ENCODE measurements at regions not wholly inside any gene's neighbourhood (a gene's known extent, or its start where the extent isn't known, plus 50 kb on each side); places are given as distances from the start of the nearest gene placed in this dataset.

DNA sequence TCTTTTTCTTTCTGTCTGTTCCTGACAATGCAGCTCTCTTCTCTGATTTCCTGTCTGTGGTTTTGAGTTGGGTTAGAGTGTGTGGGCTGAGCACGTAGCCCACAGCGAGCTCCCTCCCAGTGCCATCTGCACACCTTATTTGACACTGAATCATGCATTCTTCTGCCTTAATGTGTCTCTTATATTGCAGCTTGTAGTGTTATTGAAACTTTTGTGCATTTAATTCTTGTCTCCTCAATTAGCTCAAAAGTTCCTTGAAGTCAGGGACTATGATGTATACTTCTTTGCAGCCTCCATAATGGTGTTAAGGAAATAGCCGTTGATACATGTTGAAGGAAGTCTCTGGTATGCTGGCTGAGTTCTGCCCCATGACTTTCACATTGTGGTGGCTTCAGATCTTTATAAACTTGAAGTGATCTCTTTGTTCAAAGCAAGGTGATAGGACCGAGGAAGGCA is 576.2 kb upstream of the CLINT1 start:
- Histone ChIP-seq H2AFZ (no peak overlapping the region), H3K36me3 (ENCODE audit: low read depth) (no peaks in the 10 kb centered on the region), H3K27me3 (replicated peaks; ENCODE audit: insufficient read depth) (no peaks in the 10 kb centered on the region), H3K9me2 (ENCODE audit: insufficient read depth) (peaks cover 9% of the 10 kb centered on the region; the same call in 1 of the 2 replicates), H3K4me1 (ENCODE audit: insufficient read depth) (peaks cover 55% of the 10 kb centered on the region), H3K4me2 (ENCODE audit: unreplicated experiment) (peak overlapping the region; percentile 39), H3K9ac (no peak overlapping the region), H3K9me3 (ENCODE audit: low read depth) (no peaks in the 10 kb centered on the region), H4K20me1 (ENCODE audit: insufficient read depth) (no peaks in the 10 kb centered on the region), H3K27ac (0 out of 2 replicates have a peak overlapping the region, but pooled peaks have one; percentile 4), H3K79me2 (ENCODE audit: insufficient read depth) (no peaks in the 10 kb centered on the region), H3K4me3 (peak overlapping the region; percentile 31), H3F3A (ENCODE audit: insufficient read depth) (peaks cover 47% of the 10 kb centered on the region)
- TF ChIP-seq EZH2phosphoT487 (IDR thresholded peaks at IDR 0.05; ENCODE audit: insufficient read depth, low read depth) (no peak), EZH2 (IDR thresholded peaks at IDR 0.05; ENCODE audit: insufficient read depth, poor library complexity, severe bottlenecking) (no peak)
- 5 to 9% methylated on average over 4 of the region's 4 CpGs for WGBS, 2 experiments (ENCODE audit: low coverage in 1 of 2, low lambda C conversion rate in 2 of 2, missing lambda C conversion rate in 2 of 2)
- in situ Hi-C loops (cut with MboI) = no loop called here
- peak; percentile 58 for DNase-seq

DNA sequence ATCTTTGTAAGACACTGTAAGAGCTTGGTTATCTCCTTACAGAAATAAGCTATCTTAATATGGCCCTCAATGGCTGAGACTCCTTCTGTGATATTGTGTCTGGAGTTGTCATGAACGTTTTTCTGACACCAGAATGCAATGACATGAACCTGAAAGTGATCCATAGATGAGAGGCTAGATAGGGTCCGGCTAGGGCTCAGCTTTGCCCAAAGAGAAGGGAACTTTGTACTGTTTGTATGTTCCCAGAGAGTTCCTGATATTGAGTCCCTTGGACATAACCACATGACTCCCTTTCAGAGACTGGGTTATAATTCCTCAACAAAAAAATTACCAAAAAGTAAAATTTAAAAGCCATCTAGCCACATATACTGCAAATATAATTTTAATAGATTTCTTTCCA is 575.8 kb upstream of the CLINT1 start:
- DNase-seq = no peak
- peaks cover 51% of the 10 kb centered on the region for H3F3A ChIP-seq (ENCODE audit: insufficient read depth)
- H3K9ac ChIP-seq = no peak overlapping the region
- H2AFZ ChIP-seq = no peak overlapping the region
- WGBS, 2 experiments (ENCODE audit: low coverage in 1 of 2, low lambda C conversion rate in 2 of 2, missing lambda C conversion rate in 2 of 2) = 76 to 83% methylated on average over 2 of the region's 2 CpGs
- no peaks in the 10 kb centered on the region for H3K27me3 ChIP-seq (replicated peaks; ENCODE audit: insufficient read depth)
- H3K36me3 ChIP-seq (ENCODE audit: low read depth) = no peaks in the 10 kb centered on the region
- no peak for TF ChIP-seq EZH2phosphoT487 (IDR thresholded peaks at IDR 0.05; ENCODE audit: insufficient read depth, low read depth)
- no peak for TF ChIP-seq EZH2 (IDR thresholded peaks at IDR 0.05; ENCODE audit: insufficient read depth, poor library complexity, severe bottlenecking)
- no peaks in the 10 kb centered on the region for H4K20me1 ChIP-seq (ENCODE audit: insufficient read depth)
- H3K4me3 ChIP-seq = peak overlapping the region; percentile 31
- peaks cover 55% of the 10 kb centered on the region for H3K4me1 ChIP-seq (ENCODE audit: insufficient read depth)
- H3K9me2 ChIP-seq (ENCODE audit: insufficient read depth) = peaks cover 9% of the 10 kb centered on the region; the same call in 1 of the 2 replicates
- in situ Hi-C loops (cut with MboI) = no loop called here
- no peaks in the 10 kb centered on the region for H3K79me2 ChIP-seq (ENCODE audit: insufficient read depth)
- H3K27ac ChIP-seq = 0 out of 2 replicates have a peak overlapping the region, but pooled peaks have one; percentile 4
- no peaks in the 10 kb centered on the region for H3K9me3 ChIP-seq (ENCODE audit: low read depth)
- peak overlapping the region; percentile 39 for H3K4me2 ChIP-seq (ENCODE audit: unreplicated experiment)

DNA sequence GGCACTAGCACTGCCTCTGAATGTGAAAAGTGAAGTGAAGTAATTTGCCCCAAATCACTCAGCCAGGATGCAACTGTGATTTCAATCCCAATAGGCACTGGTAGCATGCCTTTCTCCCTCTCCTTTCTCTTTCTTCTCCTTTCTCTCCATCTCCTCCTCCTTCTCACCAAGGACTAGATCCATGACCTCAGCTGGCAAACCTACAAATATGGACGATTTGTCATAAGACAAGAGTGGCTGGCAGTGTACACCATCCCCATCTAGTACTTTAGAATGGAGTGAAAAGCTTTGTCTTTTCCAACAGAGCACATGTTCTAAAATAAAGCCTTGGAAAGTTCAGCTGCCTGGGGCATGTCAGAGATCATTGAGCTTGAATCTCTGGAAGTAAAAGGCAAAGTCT is 574.7 kb upstream of the CLINT1 start:
- no peaks in the 10 kb centered on the region for H3K79me2 ChIP-seq (ENCODE audit: insufficient read depth)
- no peak overlapping the region for H3K27ac ChIP-seq
- in situ Hi-C loops (cut with MboI) = no loop called here
- peaks cover 51% of the 10 kb centered on the region for H3F3A ChIP-seq (ENCODE audit: insufficient read depth)
- TF ChIP-seq EZH2 (IDR thresholded peaks at IDR 0.05; ENCODE audit: insufficient read depth, poor library complexity, severe bottlenecking) = no peak
- TF ChIP-seq EZH2phosphoT487 (IDR thresholded peaks at IDR 0.05; ENCODE audit: insufficient read depth, low read depth) = no peak
- no peak overlapping the region for H3K4me2 ChIP-seq (ENCODE audit: unreplicated experiment)
- H3K9me3 ChIP-seq (ENCODE audit: low read depth) = no peaks in the 10 kb centered on the region
- peaks cover 55% of the 10 kb centered on the region for H3K4me1 ChIP-seq (ENCODE audit: insufficient read depth)
- H4K20me1 ChIP-seq (ENCODE audit: insufficient read depth) = no peaks in the 10 kb centered on the region
- H2AFZ ChIP-seq = no peak overlapping the region
- no peak overlapping the region for H3K4me3 ChIP-seq
- no peak overlapping the region for H3K9ac ChIP-seq
- no peaks in the 10 kb centered on the region for H3K36me3 ChIP-seq (ENCODE audit: low read depth)
- H3K9me2 ChIP-seq (ENCODE audit: insufficient read depth) = peaks cover 9% of the 10 kb centered on the region; the same call in 1 of the 2 replicates
- 4 to 10% methylated on average over 1 of the region's 1 CpG for WGBS, 2 experiments (ENCODE audit: low coverage in 1 of 2, low lambda C conversion rate in 2 of 2, missing lambda C conversion rate in 2 of 2)
- no peaks in the 10 kb centered on the region for H3K27me3 ChIP-seq (replicated peaks; ENCODE audit: insufficient read depth)
- peak; percentile 63 for DNase-seq

DNA sequence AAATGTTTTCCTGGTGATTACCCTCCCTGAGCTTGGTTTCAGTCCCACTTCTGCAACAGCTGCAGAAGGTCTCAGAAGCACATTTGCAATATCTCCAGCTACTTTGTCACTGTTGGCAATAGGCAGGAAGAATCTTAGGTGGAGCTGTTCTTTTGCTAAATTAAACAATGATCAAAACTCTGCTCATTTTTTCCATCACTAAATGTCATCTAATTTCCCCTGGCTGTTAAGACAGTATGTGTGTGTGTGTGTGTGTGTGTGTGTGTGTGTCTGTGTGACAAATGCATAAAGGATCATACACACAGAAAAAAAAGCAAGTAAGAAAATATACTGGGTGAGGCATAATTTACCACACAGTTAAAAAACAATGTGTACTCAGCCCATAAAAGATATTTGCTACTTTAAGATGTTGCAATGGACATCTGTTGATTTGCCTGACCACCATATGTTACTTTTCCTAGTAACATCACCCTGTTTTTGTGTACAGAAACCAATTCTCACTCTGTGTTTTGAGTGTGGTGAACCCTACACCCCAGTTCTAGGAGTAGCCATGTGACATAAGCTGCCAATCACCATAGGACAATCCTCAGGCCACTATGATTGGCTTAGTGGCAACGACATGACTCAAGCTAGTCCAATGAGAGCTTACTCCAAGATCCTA is 572.6 kb upstream of the CLINT1 start:
- H3K9me3 ChIP-seq (ENCODE audit: low read depth) = no peaks in the 10 kb centered on the region
- H3K4me3 ChIP-seq = no peak overlapping the region
- no peak overlapping the region for H3K9ac ChIP-seq
- DNase-seq = peak; percentile 64
- 0 out of 2 replicates have a peak, but pooled peaks cover 2% of the 10 kb centered on the region for H3K9me2 ChIP-seq (ENCODE audit: insufficient read depth)
- in situ Hi-C loops (cut with MboI) = no loop called here
- WGBS, 2 experiments (ENCODE audit: low coverage in 1 of 2, low lambda C conversion rate in 2 of 2, missing lambda C conversion rate in 2 of 2) = 50 to 55% methylated on average over 1 of the region's 1 CpG
- H3K36me3 ChIP-seq (ENCODE audit: low read depth) = no peaks in the 10 kb centered on the region
- no peaks in the 10 kb centered on the region for H3K79me2 ChIP-seq (ENCODE audit: insufficient read depth)
- peak overlapping the region; percentile 15 for H3K4me2 ChIP-seq (ENCODE audit: unreplicated experiment)
- H4K20me1 ChIP-seq (ENCODE audit: insufficient read depth) = no peaks in the 10 kb centered on the region
- no peak overlapping the region for H2AFZ ChIP-seq
- H3F3A ChIP-seq (ENCODE audit: insufficient read depth) = peaks cover 47% of the 10 kb centered on the region
- H3K27ac ChIP-seq = peak overlapping the region; percentile 59
- no peaks in the 10 kb centered on the region for H3K27me3 ChIP-seq (replicated peaks; ENCODE audit: insufficient read depth)
- no peak for TF ChIP-seq EZH2 (IDR thresholded peaks at IDR 0.05; ENCODE audit: insufficient read depth, poor library complexity, severe bottlenecking)
- no peak for TF ChIP-seq EZH2phosphoT487 (IDR thresholded peaks at IDR 0.05; ENCODE audit: insufficient read depth, low read depth)
- H3K4me1 ChIP-seq (ENCODE audit: insufficient read depth) = peaks cover 51% of the 10 kb centered on the region

All from GM23248 (cell line).